GM23338 (cell line): ENCODE measurements at regions not wholly inside any gene's neighbourhood (a gene's known extent, or its start where the extent isn't known, plus 50 kb on each side); places are given as distances from the start of the nearest gene placed in this dataset.

Experiments
- ATAC-seq: fragments of 200-7000 bp; cut with Tn5 transposase; 3 replicates; pipeline ENCODE4 v1.9.1; 2020
- DNase-seq: peaks from one replicate; pipeline ENCODE4 v3.0.0-alpha.2; 2015; ENCODE audit warnings: low spot score
- H2AFZ ChIP-seq: fragments of 200-600 bp; sonication (generic); 2 replicates; pipeline ENCODE4 v1.8.0; 2016; ENCODE audit warnings: antibody characterized with exemption, mild to moderate bottlenecking, moderate library complexity
- H3F3A ChIP-seq: fragments of 200-600 bp; sonication (generic); replicated peaks from 2 replicates; pipeline ENCODE4 v1.8.0; 2017; ENCODE audit warnings: antibody characterized with exemption, mixed run types, low read depth
- H3K27ac ChIP-seq: fragments of 200-600 bp; sonication (generic); 2 replicates; pipeline ENCODE4 v1.6.1; 2016; ENCODE audit warnings: low read depth
- H3K27me3 ChIP-seq: fragments of 200-600 bp; sonication (generic); 2 replicates; pipeline ENCODE4 v1.8.0; 2016; ENCODE audit warnings: mild to moderate bottlenecking, mixed run types, moderate library complexity; ENCODE audit not compliant: insufficient read depth
- H3K36me3 ChIP-seq: fragments of 200-600 bp; sonication (generic); 2 replicates; pipeline ENCODE4 v1.8.0; 2016; ENCODE audit warnings: mild to moderate bottlenecking; ENCODE audit not compliant: insufficient read depth
- H3K4me1 ChIP-seq: fragments of 200-600 bp; sonication (generic); 2 replicates; pipeline ENCODE4 v1.8.0; 2016; ENCODE audit warnings: mild to moderate bottlenecking, moderate library complexity; ENCODE audit not compliant: insufficient read depth
- H3K4me2 ChIP-seq: fragments of 200-600 bp; sonication (generic); 2 replicates; pipeline ENCODE4 v1.7.1; 2017; ENCODE audit warnings: mixed run types
- H3K4me3 ChIP-seq: fragments of 200-600 bp; sonication (generic); 2 replicates; pipeline ENCODE4 v1.6.1; 2016; ENCODE audit warnings: mixed run types
- H3K79me2 ChIP-seq: fragments of 200-600 bp; sonication (generic); replicated peaks from 2 replicates; pipeline ENCODE4 v1.8.0; 2017; ENCODE audit warnings: mild to moderate bottlenecking; ENCODE audit not compliant: insufficient read depth
- H3K9me2 ChIP-seq: fragments of 200-600 bp; sonication (generic); 2 replicates; pipeline ENCODE4 v1.8.0; 2017; ENCODE audit not compliant: insufficient read depth
- H4K20me1 ChIP-seq: fragments of 200-600 bp; sonication (generic); replicated peaks from 2 replicates; pipeline ENCODE4 v1.8.0; 2017; ENCODE audit warnings: mild to moderate bottlenecking; ENCODE audit not compliant: insufficient read depth
- H3K27ac Mint-ChIP-seq: 2 replicates; pipeline ENCODE4 v1.8.0; 2020; ENCODE audit warnings: inconsistent platforms, mild to moderate bottlenecking, moderate library complexity, mixed read lengths
- H3K27me3 Mint-ChIP-seq: 3 replicates; pipeline ENCODE4 v1.8.0; 2022; ENCODE audit warnings: low read depth, mild to moderate bottlenecking, moderate library complexity, mixed read lengths, inconsistent platforms; ENCODE audit not compliant: insufficient read depth, poor library complexity
- H3K36me3 Mint-ChIP-seq: 3 replicates; pipeline ENCODE4 v1.8.0; 2021; ENCODE audit warnings: low read depth, mild to moderate bottlenecking, inconsistent platforms, moderate library complexity, mixed read lengths
- H3K4me1 Mint-ChIP-seq: 3 replicates; pipeline ENCODE4 v1.8.0; 2020; ENCODE audit warnings: mild to moderate bottlenecking, inconsistent platforms, mixed read lengths
- H3K4me3 Mint-ChIP-seq: 3 replicates; pipeline ENCODE4 v1.8.0; 2021; ENCODE audit warnings: moderate library complexity, mild to moderate bottlenecking, inconsistent platforms, mixed read lengths
- H3K9me3 Mint-ChIP-seq: 3 replicates; pipeline ENCODE4 v1.8.0; 2020; ENCODE audit warnings: moderate library complexity, mild to moderate bottlenecking, inconsistent platforms, mixed read lengths
- CREB1 ChIP-seq: fragments of 250-450 bp; sonication (Bioruptor Pico); IDR thresholded peaks from 2 replicates; pipeline ENCODE4 v1.5.0; 2020; ENCODE audit warnings: low read depth, mild to moderate bottlenecking, moderate library complexity
- CTCF ChIP-seq, 2 experiments: fragments of 200-600 bp in 1 of 2; sonication (generic) in 1 of 2; conservative IDR thresholded peaks; 2 replicates each; pipeline versions ENCODE4 v1.5.1 to v1.6.1; 2016 to 2017; ENCODE audit warnings: antibody characterized with exemption in 2 of 2, low read depth in 2 of 2, mild to moderate bottlenecking in 2 of 2, moderate library complexity in 1 of 2
- EZH2 ChIP-seq: fragments of 200-600 bp; sonication (generic); IDR thresholded peaks from one replicate; pipeline ENCODE4 v1.8.0; 2017; ENCODE audit warnings: antibody characterized with exemption, mild to moderate bottlenecking, low read depth; ENCODE audit not compliant: unreplicated experiment
- EZH2phosphoT487 ChIP-seq: fragments of 200-600 bp; sonication (generic); IDR thresholded peaks from one replicate; pipeline ENCODE4 v1.8.1; 2018; ENCODE audit warnings: antibody characterized with exemption; ENCODE audit not compliant: unreplicated experiment
- JUNB ChIP-seq: IDR thresholded peaks from one replicate; pipeline ENCODE4 v1.6.1; 2016; ENCODE audit warnings: antibody characterized with exemption; ENCODE audit not compliant: unreplicated experiment
- NANOG ChIP-seq: IDR thresholded peaks from 2 replicates; pipeline ENCODE4 v1.6.1; 2016; ENCODE audit warnings: antibody characterized with exemption, borderline replicate concordance
- POLR2AphosphoS5 ChIP-seq: IDR thresholded peaks from 2 replicates; pipeline ENCODE4 v1.6.1; 2016; ENCODE audit warnings: antibody characterized with exemption, low read depth
- STAT1 ChIP-seq: IDR thresholded peaks from one replicate; pipeline ENCODE4 v1.6.1; 2016; ENCODE audit warnings: antibody characterized with exemption; ENCODE audit not compliant: unreplicated experiment
- ZNF114 ChIP-seq: fragments of 250-450 bp; sonication (Bioruptor Pico); IDR thresholded peaks from 2 replicates; pipeline ENCODE4 v1.5.0; 2020; ENCODE audit warnings: mild to moderate bottlenecking, moderate library complexity
- ZNF331 ChIP-seq: fragments of 250-450 bp; sonication (Bioruptor Pico); IDR thresholded peaks from 2 replicates; pipeline ENCODE4 v1.5.0; 2020; ENCODE audit warnings: low read depth, mild to moderate bottlenecking, moderate library complexity
- TF ChIP-seq, protein P1 (sequence below): IDR thresholded peaks from 2 replicates; pipeline ENCODE4 v1.6.1; 2016; ENCODE audit warnings: antibody characterized with exemption
- TF ChIP-seq, protein P2 (sequence below): fragments of 250-450 bp; sonication (Bioruptor Pico); IDR thresholded peaks from 2 replicates; pipeline ENCODE4 v1.5.0; 2020; ENCODE audit warnings: mild to moderate bottlenecking, moderate library complexity
- TF ChIP-seq, protein P3 (sequence below): IDR thresholded peaks from one replicate; pipeline ENCODE4 v1.6.1; 2018; ENCODE audit warnings: antibody characterized with exemption; ENCODE audit not compliant: unreplicated experiment

DNA sequence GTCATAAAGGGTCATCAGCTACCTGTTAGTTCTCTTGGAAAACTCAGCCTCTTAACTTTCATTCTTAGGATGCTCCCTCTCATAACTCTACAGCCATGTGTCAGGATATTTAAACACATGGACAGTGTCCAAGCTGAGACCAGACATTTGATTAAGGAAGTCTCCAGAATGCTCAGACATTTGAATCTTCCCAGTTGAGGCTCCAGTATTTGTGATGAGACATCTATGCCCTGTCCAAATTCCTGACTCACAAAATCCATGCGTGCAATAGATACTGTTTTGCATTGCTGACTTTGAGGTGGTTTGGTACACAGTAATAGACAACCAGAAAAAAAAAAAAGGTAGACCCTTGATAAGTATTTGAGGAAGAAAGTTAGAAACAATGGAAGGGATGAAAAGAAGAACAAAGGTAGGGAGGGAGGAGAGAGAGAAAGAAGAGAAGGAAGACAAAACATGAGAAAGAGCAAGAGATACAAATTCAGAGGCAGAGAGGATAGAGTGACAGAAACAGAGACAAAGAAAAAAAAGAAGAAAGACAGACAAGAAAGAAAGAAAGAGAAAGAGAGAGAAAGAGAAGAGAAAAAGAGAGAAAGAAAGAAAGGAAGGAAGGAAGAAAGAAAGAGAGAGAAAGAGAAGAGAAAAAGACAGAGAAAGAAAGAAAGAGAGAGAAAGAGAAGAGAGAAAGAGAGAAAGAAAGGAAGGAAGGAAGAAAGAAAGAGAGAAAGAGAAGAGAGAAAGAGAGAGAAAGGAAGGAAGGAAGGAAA, 275.5 kb upstream of the PRMT6 start:
- Mint-ChIP-seq H3K27me3 (peaks cover 1% of the 10 kb centered on the region), H3K4me3 (no peak overlapping the region)
- H3K4me2 ChIP-seq = no peak overlapping the region

More for the DNA sequence above, 275.5 kb upstream of the PRMT6 start:
- Mint-ChIP-seq H3K4me1 (no peaks in the 10 kb centered on the region), H3K36me3 (no peaks in the 10 kb centered on the region), H3K9me3 (no peaks in the 10 kb centered on the region; the same call in 2 of the 3 replicates), H3K27ac (no peak overlapping the region)
- no peak for DNase-seq
- no peak for TF ChIP-seq EZH2
- TF ChIP-seq, protein P1, sequence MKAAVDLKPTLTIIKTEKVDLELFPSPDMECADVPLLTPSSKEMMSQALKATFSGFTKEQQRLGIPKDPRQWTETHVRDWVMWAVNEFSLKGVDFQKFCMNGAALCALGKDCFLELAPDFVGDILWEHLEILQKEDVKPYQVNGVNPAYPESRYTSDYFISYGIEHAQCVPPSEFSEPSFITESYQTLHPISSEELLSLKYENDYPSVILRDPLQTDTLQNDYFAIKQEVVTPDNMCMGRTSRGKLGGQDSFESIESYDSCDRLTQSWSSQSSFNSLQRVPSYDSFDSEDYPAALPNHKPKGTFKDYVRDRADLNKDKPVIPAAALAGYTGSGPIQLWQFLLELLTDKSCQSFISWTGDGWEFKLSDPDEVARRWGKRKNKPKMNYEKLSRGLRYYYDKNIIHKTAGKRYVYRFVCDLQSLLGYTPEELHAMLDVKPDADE = no peak
- no peak for TF ChIP-seq ZNF114 (CRISPR knock-in tag)
- no peak for TF ChIP-seq NANOG
- no peak for TF ChIP-seq STAT1
- no peak for TF ChIP-seq CREB1
- TF ChIP-seq ZNF331 = no peak
- no peak for TF ChIP-seq EZH2phosphoT487
- TF ChIP-seq, protein P2, sequence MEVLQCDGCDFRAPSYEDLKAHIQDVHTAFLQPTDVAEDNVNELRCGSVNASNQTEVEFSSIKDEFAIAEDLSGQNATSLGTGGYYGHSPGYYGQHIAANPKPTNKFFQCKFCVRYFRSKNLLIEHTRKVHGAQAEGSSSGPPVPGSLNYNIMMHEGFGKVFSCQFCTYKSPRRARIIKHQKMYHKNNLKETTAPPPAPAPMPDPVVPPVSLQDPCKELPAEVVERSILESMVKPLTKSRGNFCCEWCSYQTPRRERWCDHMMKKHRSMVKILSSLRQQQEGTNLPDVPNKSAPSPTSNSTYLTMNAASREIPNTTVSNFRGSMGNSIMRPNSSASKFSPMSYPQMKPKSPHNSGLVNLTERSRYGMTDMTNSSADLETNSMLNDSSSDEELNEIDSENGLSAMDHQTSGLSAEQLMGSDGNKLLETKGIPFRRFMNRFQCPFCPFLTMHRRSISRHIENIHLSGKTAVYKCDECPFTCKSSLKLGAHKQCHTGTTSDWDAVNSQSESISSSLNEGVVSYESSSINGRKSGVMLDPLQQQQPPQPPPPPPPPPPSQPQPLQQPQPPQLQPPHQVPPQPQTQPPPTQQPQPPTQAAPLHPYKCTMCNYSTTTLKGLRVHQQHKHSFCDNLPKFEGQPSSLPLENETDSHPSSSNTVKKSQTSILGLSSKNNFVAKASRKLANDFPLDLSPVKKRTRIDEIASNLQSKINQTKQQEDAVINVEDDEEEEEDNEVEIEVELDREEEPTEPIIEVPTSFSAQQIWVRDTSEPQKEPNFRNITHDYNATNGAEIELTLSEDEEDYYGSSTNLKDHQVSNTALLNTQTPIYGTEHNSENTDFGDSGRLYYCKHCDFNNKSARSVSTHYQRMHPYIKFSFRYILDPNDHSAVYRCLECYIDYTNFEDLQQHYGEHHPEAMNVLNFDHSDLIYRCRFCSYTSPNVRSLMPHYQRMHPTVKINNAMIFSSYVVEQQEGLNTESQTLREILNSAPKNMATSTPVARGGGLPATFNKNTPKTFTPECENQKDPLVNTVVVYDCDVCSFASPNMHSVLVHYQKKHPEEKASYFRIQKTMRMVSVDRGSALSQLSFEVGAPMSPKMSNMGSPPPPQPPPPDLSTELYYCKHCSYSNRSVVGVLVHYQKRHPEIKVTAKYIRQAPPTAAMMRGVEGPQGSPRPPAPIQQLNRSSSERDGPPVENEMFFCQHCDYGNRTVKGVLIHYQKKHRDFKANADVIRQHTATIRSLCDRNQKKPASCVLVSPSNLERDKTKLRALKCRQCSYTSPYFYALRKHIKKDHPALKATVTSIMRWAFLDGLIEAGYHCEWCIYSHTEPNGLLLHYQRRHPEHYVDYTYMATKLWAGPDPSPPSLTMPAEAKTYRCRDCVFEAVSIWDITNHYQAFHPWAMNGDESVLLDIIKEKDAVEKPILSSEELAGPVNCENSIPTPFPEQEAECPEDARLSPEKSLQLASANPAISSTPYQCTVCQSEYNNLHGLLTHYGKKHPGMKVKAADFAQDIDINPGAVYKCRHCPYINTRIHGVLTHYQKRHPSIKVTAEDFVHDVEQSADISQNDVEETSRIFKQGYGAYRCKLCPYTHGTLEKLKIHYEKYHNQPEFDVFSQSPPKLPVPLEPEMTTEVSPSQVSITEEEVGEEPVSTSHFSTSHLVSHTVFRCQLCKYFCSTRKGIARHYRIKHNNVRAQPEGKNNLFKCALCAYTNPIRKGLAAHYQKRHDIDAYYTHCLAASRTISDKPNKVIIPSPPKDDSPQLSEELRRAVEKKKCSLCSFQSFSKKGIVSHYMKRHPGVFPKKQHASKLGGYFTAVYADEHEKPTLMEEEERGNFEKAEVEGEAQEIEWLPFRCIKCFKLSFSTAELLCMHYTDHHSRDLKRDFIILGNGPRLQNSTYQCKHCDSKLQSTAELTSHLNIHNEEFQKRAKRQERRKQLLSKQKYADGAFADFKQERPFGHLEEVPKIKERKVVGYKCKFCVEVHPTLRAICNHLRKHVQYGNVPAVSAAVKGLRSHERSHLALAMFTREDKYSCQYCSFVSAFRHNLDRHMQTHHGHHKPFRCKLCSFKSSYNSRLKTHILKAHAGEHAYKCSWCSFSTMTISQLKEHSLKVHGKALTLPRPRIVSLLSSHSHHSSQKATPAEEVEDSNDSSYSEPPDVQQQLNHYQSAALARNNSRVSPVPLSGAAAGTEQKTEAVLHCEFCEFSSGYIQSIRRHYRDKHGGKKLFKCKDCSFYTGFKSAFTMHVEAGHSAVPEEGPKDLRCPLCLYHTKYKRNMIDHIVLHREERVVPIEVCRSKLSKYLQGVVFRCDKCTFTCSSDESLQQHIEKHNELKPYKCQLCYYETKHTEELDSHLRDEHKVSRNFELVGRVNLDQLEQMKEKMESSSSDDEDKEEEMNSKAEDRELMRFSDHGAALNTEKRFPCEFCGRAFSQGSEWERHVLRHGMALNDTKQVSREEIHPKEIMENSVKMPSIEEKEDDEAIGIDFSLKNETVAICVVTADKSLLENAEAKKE (CRISPR knock-in tag) = no peak
- TF ChIP-seq POLR2AphosphoS5 = no peak
- no peak for TF ChIP-seq JUNB
- TF ChIP-seq CTCF (conservative IDR thresholded peaks at IDR 0.05; ENCODE audit: low read depth in 2 of 2) = no peak
- TF ChIP-seq, protein P3, sequence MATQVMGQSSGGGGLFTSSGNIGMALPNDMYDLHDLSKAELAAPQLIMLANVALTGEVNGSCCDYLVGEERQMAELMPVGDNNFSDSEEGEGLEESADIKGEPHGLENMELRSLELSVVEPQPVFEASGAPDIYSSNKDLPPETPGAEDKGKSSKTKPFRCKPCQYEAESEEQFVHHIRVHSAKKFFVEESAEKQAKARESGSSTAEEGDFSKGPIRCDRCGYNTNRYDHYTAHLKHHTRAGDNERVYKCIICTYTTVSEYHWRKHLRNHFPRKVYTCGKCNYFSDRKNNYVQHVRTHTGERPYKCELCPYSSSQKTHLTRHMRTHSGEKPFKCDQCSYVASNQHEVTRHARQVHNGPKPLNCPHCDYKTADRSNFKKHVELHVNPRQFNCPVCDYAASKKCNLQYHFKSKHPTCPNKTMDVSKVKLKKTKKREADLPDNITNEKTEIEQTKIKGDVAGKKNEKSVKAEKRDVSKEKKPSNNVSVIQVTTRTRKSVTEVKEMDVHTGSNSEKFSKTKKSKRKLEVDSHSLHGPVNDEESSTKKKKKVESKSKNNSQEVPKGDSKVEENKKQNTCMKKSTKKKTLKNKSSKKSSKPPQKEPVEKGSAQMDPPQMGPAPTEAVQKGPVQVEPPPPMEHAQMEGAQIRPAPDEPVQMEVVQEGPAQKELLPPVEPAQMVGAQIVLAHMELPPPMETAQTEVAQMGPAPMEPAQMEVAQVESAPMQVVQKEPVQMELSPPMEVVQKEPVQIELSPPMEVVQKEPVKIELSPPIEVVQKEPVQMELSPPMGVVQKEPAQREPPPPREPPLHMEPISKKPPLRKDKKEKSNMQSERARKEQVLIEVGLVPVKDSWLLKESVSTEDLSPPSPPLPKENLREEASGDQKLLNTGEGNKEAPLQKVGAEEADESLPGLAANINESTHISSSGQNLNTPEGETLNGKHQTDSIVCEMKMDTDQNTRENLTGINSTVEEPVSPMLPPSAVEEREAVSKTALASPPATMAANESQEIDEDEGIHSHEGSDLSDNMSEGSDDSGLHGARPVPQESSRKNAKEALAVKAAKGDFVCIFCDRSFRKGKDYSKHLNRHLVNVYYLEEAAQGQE = no peak
- no peak overlapping the region for H3K4me3 ChIP-seq
- H3K27me3 ChIP-seq = no peaks in the 10 kb centered on the region
- no peaks in the 10 kb centered on the region for H4K20me1 ChIP-seq
- no peak for ATAC-seq
- no peaks in the 10 kb centered on the region for H3K36me3 ChIP-seq
- H3K79me2 ChIP-seq = no peaks in the 10 kb centered on the region
- H3F3A ChIP-seq = no peaks in the 10 kb centered on the region
- H2AFZ ChIP-seq = no peak overlapping the region
- 0 out of 2 replicates have a peak, but pooled peaks cover 3% of the 10 kb centered on the region for H3K9me2 ChIP-seq
- H3K27ac ChIP-seq = no peak overlapping the region
- H3K4me1 ChIP-seq = no peaks in the 10 kb centered on the region
